HAP-1 (cell line): ENCODE measurements at regions not wholly inside any gene's neighbourhood (a gene's known extent, or its start where the extent isn't known, plus 50 kb on each side); places are given as distances from the start of the nearest gene placed in this dataset.
"Not testable (repeated sequence)": the region's sequence is repeated elsewhere in the genome, so short reads cannot be mapped to it uniquely, and the experiment has no call there.

Experiments
- DNase-seq, 2 experiments: peaks; one replicate each; pipeline ENCODE4 v3.0.0-alpha.2; 2016 to 2020; ENCODE audit warnings: low spot score in 2 of 2
- H3K27me3 ChIP-seq: fragments of 250-450 bp; sonication (Bioruptor Pico); 2 replicates; pipeline ENCODE4 v1.5.1; 2020; ENCODE audit warnings: low read depth, mild to moderate bottlenecking, moderate library complexity
- H3K36me3 ChIP-seq: fragments of 250-450 bp; sonication (Bioruptor Pico); replicated peaks from 2 replicates; pipeline ENCODE4 v1.5.1; 2020; ENCODE audit warnings: mild to moderate bottlenecking
- H3K4me1 ChIP-seq: fragments of 250-450 bp; sonication (Bioruptor Pico); 2 replicates; pipeline ENCODE4 v1.5.1; 2020; ENCODE audit warnings: mild to moderate bottlenecking
- H3K4me3 ChIP-seq: fragments of 250-450 bp; sonication (Bioruptor Pico); 2 replicates; pipeline ENCODE4 v1.5.1; 2020; ENCODE audit warnings: mild to moderate bottlenecking, moderate library complexity
- H3K9me3 ChIP-seq: fragments of 250-450 bp; sonication (Bioruptor Pico); 2 replicates; pipeline ENCODE4 v1.5.1; 2020; ENCODE audit warnings: mild to moderate bottlenecking, moderate library complexity
- in situ Hi-C: fragments of 300-500 bp; cut with MboI; formaldehyde crosslinking; loops from 3 replicates; pipeline ENCODE4 v1.14.3; 2020; ENCODE audit warnings: low sequenced_read_pairs, inconsistent platforms, mixed read lengths

DNA sequence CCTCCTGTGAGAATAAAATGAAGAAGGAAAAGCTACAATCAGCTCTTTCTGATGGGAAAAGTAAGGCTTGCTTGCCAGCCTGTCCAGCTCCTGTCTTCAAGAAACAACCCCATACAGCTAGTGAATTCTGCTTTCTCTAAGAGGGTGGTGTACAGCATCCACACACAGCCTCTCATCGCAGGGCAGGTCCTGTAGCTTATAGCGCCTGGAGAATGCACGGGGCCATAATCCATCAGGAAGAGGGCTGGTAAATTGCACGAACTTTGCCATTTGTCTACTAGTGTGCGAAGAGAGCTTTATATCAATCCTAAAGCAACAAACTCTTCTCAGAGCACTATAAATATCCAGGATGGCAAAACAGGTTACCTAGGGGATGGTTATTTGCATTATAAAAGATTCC is 83.3 kb upstream of the SAMSN1 start:
- Histone ChIP-seq H3K4me3 (no peak overlapping the region), H3K36me3 (no peaks in the 10 kb centered on the region), H3K4me1 (no peaks in the 10 kb centered on the region), H3K9me3 (no peaks in the 10 kb centered on the region), H3K27me3 (no peaks in the 10 kb centered on the region)
- no peak for DNase-seq
- in situ Hi-C loops: no loop called here

DNA sequence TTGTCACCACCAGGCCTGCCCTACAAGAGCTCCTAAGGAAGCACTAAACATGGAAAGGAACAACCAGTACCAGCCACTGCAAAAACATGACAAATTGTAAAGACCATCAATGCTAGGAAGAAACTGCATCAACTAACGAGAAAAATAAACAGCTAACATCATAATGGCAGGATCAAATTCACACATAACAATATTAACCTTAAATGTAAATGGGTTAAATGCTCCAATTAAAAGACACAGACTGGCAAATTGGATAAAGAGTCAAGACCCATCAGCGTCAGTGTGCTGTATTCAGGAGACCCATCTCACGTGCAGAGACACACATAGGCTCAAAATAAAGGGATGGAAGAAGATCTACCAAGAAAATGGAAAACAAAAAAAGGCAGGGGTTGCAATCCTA is 77.0 kb upstream of the SAMSN1 start:
- DNase-seq, H3K4me3 ChIP-seq, H3K27me3 ChIP-seq, in situ Hi-C loops, H3K9me3 ChIP-seq, H3K36me3 ChIP-seq, H3K4me1 ChIP-seq: not testable (repeated sequence)

DNA sequence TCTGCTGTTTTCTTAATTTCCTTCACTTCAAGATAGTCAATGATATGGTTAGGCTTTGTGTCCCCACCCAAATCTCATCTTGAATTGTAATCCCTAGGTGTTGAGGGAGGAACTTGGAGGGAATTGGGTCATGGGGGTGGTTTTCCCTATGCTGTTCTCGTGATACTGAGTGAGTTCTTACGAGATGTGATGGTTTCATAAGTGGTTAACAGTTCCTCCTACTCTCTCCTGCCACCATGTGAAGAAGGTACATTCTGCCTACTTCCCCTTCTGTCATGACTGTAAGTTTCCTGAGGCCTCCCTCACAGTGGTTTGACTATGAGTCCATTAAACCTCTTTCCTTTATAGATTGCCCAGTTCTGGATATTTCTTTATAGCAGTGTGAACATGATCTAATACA is 74.0 kb upstream of the SAMSN1 start:
- in situ Hi-C loops: no loop called here
- Histone ChIP-seq H3K36me3 (no peaks in the 10 kb centered on the region), H3K27me3 (no peaks in the 10 kb centered on the region), H3K4me1 (peaks cover 3% of the 10 kb centered on the region; the same call in 1 of the 2 replicates), H3K4me3 (no peak overlapping the region), H3K9me3 (no peaks in the 10 kb centered on the region)
- no peak for DNase-seq

DNA sequence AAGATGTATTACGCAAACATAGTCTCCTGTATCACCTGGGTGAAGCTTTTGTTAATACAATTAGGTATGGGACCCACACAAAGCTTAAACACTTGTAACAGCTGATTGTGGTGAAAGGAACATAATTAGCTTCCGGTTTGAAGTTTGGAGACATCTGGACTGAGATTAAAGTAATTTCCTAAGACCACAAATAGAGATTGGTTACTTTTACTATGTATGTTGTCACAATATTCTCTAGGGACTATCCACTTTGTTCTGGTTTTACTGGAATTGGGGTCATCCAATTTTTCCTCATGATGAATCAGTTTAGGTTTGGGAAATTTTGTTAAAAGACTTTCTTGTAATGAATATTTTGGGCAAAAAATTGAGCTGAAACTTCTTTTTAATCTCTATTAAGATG is 71.8 kb upstream of the SAMSN1 start:
- Histone ChIP-seq H3K36me3 (no peaks in the 10 kb centered on the region), H3K9me3 (no peaks in the 10 kb centered on the region), H3K27me3 (no peaks in the 10 kb centered on the region), H3K4me1 (peaks cover 3% of the 10 kb centered on the region; the same call in 1 of the 2 replicates), H3K4me3 (no peak overlapping the region)
- in situ Hi-C loops: no loop called here
- DNase-seq: no peak

DNA sequence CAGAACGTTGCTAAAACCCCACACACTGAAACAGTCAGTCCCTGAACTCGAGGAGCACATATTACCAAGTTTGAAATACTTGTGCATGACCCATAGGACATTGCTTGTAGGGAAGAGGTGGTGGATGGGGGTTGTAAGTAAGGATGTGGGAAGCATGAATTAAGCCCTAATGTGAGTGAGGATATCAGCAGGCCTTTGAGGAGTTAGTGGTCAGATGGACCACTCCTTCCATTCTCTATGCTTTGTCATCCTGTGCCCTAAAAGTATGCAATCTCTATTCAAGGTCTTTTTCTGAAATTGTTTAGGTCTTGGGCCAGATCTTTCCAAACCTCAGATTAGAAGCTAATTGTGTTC is 70.9 kb upstream of the SAMSN1 start:
- no peaks in the 10 kb centered on the region for H3K36me3 ChIP-seq
- H3K4me3 ChIP-seq: no peak overlapping the region
- no peaks in the 10 kb centered on the region for H3K9me3 ChIP-seq
- in situ Hi-C loops: no loop called here
- DNase-seq: no peak
- H3K4me1 ChIP-seq: peaks cover 3% of the 10 kb centered on the region; the same call in 1 of the 2 replicates
- no peaks in the 10 kb centered on the region for H3K27me3 ChIP-seq

DNA sequence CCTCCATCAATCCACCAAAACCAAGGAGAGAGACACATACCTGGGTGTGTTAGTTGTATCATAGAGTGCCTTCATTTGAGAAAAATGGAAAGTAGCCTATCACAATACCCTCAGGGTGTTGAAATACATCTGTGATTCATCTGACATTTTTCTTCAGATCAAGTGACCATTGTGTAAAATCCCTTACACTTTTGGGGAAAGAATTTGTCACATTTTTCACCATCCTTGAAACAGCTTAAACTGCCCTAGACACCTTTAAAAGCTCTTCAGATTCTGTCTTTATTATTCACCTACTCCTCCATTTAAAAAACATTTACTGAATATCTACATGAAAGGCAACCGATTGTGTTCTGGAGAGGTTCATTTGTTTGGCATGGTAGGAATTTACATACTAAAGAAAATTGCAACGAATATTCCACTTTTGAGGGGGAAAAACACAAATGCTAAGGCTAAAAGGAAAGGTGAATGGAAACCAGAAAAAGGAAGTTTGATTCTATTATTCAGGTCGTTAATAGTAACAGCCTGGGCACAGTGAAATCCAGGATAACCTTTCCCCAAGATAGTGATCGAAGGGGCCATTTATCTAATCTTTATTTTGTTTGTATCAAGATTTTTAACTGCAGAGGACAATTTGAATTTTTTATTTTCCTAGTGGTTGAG is 70.4 kb upstream of the SAMSN1 start:
- H3K4me3 ChIP-seq: no peak overlapping the region
- peak in 1 of 2 experiments; percentile 20 for DNase-seq
- peaks cover 3% of the 10 kb centered on the region; the same call in 1 of the 2 replicates for H3K4me1 ChIP-seq
- no peaks in the 10 kb centered on the region for H3K9me3 ChIP-seq
- no peaks in the 10 kb centered on the region for H3K27me3 ChIP-seq
- H3K36me3 ChIP-seq: no peaks in the 10 kb centered on the region
- in situ Hi-C loops: no loop called here

DNA sequence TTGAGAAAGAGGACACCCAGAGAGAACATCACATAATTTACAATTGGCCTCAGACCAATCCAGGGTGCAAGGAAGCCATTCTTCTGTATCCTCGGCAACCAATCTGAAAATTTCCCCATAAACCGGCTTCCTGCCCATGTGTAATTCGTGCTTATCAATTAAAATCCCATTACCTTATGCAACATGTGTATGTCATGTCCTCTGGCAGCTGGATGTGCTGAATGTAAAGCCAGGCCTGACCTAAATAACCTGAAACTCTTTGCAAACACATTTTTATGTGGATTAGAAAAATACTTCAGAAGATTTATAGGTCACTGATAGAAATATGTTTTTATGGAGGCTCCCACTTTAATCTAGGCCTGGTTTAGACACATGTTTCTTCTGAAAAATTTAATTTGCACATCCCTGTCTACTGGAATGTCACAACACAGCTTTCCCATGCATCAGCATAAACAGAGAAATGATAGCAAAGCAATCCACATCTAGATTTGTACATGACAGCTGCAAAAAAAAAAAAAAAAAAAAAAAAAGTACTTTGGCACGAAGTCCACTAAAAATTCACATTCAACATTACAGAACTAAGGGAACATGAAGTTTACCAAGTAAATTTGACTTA is 69.4 kb upstream of the SAMSN1 start:
- no peak for DNase-seq
- no peaks in the 10 kb centered on the region for H3K27me3 ChIP-seq
- in situ Hi-C loops: no loop called here
- no peaks in the 10 kb centered on the region for H3K36me3 ChIP-seq
- no peaks in the 10 kb centered on the region for H3K9me3 ChIP-seq
- H3K4me1 ChIP-seq: peaks cover 3% of the 10 kb centered on the region; the same call in 1 of the 2 replicates
- no peak overlapping the region for H3K4me3 ChIP-seq

DNA sequence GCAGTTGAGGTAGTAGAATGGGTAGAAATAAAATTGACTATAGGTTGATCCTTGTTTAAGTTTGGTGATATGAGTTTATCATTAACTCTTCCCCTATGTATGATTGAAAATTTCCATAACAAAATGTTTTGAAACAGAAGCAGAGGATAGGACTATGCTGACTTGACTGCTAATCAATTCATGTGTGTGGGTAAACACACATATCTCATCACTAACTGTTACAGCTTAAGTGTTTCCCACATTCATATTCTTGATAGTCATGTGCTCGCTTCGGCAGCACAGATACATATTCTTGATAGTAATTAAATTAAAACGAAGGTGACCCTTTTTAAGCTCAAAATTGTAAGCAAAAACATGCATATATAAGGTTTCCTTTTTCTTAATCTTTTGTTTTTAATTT is 68.2 kb upstream of the SAMSN1 start:
- H3K36me3 ChIP-seq: no peaks in the 10 kb centered on the region
- DNase-seq: no peak
- no peaks in the 10 kb centered on the region for H3K27me3 ChIP-seq
- in situ Hi-C loops: no loop called here
- no peaks in the 10 kb centered on the region for H3K9me3 ChIP-seq
- H3K4me3 ChIP-seq: no peak overlapping the region
- H3K4me1 ChIP-seq: peaks cover 3% of the 10 kb centered on the region; the same call in 1 of the 2 replicates

DNA sequence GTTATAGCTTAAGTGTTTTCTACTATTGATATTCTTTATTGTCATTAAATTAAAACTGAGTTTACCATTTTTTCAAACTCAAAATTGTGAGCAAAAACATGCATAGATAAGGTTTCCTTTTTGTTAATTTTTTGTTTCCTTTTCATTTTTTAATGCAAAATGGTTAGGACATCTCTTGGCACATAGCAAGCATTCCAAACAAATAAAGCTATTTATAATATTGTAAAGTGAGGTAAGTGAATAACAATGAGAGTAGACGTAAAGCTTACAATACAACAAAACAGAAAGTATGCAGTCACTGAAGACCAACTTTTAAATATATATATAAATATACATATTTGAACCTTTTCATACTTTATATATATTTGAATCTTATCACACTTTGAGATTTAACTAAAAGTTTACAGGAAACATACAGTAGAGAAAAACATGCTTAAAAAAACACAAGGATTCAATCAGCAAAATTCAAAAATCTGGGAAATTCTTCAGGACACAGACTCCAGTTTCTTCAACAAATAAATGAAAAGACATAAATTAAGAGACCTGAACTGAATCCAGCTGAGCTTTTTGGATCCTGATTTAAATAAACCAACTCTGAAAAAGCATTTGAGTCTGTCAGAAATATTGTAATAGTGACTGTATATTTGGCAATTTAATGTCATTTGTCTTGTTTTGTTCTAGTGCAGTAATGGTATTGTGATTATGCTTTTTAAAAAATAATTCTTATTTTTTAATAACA is 67.5 kb upstream of the SAMSN1 start:
- Histone ChIP-seq H3K27me3 (no peaks in the 10 kb centered on the region), H3K9me3 (no peaks in the 10 kb centered on the region), H3K4me3 (no peak overlapping the region), H3K4me1 (peaks cover 3% of the 10 kb centered on the region; the same call in 1 of the 2 replicates), H3K36me3 (no peaks in the 10 kb centered on the region)
- DNase-seq: no peak
- in situ Hi-C loops: no loop called here

DNA sequence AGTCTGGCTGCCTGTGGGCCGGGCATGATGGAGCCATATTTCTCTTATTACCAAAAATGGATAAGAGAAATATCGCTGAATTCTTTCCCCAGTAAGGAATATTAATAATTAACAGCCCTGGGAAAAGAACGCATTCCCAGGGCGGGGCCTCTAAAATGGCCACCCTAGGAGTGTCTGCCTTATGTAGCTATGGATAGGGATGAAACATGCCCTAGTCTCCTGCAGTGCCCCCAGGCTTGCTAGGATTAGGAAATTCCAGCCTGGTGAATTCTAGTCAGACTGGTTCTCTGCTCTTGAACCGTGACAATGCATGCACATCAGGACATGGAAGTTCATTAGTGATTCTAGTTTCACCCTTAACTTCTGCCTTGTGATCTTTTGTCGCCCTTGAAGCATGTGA is 64.0 kb upstream of the SAMSN1 start:
- in situ Hi-C loops, DNase-seq: not testable (repeated sequence)

DNA sequence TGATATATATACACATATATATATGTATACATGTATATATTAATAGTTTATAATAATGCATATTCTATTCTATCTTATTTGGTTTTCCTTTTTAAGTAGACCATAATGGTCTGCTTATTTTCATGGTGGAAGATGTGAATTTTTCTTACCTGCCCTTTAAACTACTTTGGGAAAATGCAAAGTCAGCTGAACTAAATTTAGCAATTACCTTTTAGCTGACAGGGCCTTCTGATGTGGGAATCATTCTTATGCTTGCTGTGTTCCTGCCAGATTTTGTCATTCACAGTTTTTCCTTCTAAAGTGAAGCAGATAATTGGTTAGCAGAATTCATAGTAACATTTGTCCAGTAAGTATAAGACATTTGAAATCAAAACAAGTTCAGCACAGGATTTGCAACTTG is 63.2 kb upstream of the SAMSN1 start:
- H3K4me3 ChIP-seq: no peak overlapping the region
- H3K27me3 ChIP-seq: no peaks in the 10 kb centered on the region
- no peak for DNase-seq
- H3K9me3 ChIP-seq: no peaks in the 10 kb centered on the region
- no peaks in the 10 kb centered on the region for H3K36me3 ChIP-seq
- H3K4me1 ChIP-seq: no peaks in the 10 kb centered on the region
- in situ Hi-C loops: no loop called here

More for the DNA sequence above, 64.0 kb upstream of the SAMSN1 start:
- not testable (repeated sequence) for H3K9me3 ChIP-seq, H3K36me3 ChIP-seq, H3K4me1 ChIP-seq, H3K27me3 ChIP-seq, H3K4me3 ChIP-seq

DNA sequence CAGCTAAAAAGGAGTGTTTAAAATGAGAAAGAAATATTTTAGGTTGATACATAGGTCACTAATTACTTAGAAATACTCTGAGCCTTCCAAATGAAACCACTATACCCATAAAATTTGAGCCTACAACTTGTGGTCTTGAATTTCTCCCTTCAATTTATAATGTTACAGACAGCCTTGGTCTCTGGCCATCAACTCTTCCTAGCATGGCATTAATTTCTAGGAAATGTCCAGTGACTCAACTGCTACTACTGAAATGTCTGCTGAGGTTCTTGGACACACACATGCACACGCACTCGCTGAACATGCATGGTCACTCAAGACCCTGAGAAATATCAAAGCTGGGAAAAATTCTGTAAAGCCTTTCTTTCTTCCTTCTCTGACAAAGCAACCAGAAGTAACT is 61.1 kb upstream of the SAMSN1 start:
- in situ Hi-C loops: no loop called here
- H3K4me3 ChIP-seq: no peak overlapping the region
- H3K36me3 ChIP-seq: no peaks in the 10 kb centered on the region
- no peaks in the 10 kb centered on the region for H3K4me1 ChIP-seq
- DNase-seq: no peak
- no peaks in the 10 kb centered on the region for H3K27me3 ChIP-seq
- no peaks in the 10 kb centered on the region for H3K9me3 ChIP-seq

DNA sequence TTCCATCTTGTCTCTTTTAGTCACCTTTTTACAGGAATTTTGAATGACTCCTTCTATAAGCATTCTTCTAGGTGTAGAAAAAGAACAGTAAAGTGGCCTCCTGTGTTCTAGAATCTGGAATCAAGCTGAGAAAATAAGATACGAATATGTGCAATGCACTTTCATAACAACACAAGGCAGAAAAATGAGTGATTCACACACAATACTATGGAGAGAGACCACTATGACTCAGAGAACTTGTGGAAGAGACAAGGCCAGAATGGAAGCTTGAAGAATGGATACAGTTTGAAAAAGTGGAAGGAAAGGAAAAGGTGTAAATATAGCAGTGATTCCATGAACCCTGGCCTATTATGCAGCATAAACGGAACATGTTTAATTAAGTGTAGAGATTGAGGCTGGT is 57.1 kb upstream of the SAMSN1 start:
- no peaks in the 10 kb centered on the region for H3K4me1 ChIP-seq
- H3K4me3 ChIP-seq: no peak overlapping the region
- no peaks in the 10 kb centered on the region for H3K27me3 ChIP-seq
- no peaks in the 10 kb centered on the region for H3K9me3 ChIP-seq
- in situ Hi-C loops: no loop called here
- DNase-seq: no peak
- no peaks in the 10 kb centered on the region for H3K36me3 ChIP-seq

DNA sequence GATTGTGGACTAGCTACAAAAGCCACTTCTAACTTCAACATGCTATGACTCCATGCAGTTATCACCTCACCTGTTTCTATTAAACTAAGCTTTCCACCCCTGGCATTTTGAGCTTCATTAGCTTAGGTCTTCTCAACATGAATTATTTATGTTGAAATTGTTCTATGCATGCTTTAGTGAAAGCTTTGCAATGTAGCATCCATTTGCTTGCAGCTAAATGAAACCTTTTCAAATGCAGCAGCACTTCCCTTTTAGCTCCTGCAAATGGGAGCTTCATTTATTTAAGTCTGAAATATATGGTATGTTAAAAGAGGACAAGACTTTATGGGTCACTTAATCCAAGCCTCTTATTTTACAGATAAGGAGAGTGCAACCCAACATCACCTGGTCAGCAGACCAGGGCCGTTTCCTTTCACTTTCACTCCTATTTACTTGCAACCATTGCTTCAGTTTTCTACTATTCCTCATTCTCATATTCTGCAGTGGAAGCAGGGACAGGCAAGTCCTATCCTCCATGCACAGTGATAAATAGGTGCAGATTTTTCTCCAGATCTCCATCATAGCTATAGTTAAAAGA is 56.4 kb upstream of the SAMSN1 start:
- in situ Hi-C loops: no loop called here
- DNase-seq: no peak
- no peaks in the 10 kb centered on the region for H3K36me3 ChIP-seq
- no peak overlapping the region for H3K4me3 ChIP-seq
- no peaks in the 10 kb centered on the region for H3K9me3 ChIP-seq
- no peaks in the 10 kb centered on the region for H3K27me3 ChIP-seq
- H3K4me1 ChIP-seq: no peaks in the 10 kb centered on the region
